Left ventricle myocardium inferior (tissue), 1 donor: ENCODE measurements at regions not wholly inside any gene's neighbourhood (a gene's known extent, or its start where the extent isn't known, plus 50 kb on each side); places are given as distances from the start of the nearest gene placed in this dataset.

Source experiments
- DNase-seq: peaks from one replicate; pipeline ENCODE4 v3.0.0-alpha.2; 2020
- H3K27ac ChIP-seq: fragments of 200-600 bp; replicated peaks from 2 replicates; pipeline ENCODE4 v1.8.0; 2021
- H3K27me3 ChIP-seq: fragments of 200-600 bp; 2 replicates; pipeline ENCODE4 v1.8.0; 2021; ENCODE audit warnings: low read depth
- H3K36me3 ChIP-seq: fragments of 200-600 bp; 2 replicates; pipeline ENCODE4 v1.8.0; 2021
- H3K4me1 ChIP-seq: fragments of 200-600 bp; 2 replicates; pipeline ENCODE4 v1.8.0; 2021
- H3K4me3 ChIP-seq: fragments of 200-600 bp; 2 replicates; pipeline ENCODE4 v1.8.0; 2021; ENCODE audit warnings: mild to moderate bottlenecking, moderate library complexity
- H3K9me3 ChIP-seq: fragments of 200-600 bp; replicated peaks from 2 replicates; pipeline ENCODE4 v1.8.0; 2021
- CTCF ChIP-seq: fragments of 200-600 bp; IDR thresholded peaks from 2 replicates; pipeline ENCODE4 v1.8.0; 2021; ENCODE audit warnings: antibody characterized with exemption, mild to moderate bottlenecking, borderline replicate concordance
- intact Hi-C: fragments of 100-400 bp; cut with micrococcal nuclease; formaldehyde crosslinking; loops from one replicate; pipeline ENCODE4 v1.11.0; 2022
- donor health status: DM: no; HTN: yes; CAD: no; lungs with severe emphysema.

GRCh38 chr16:65933703-65934102, 432.8 kb upstream of the CDH5 start:
- TF ChIP-seq CTCF, result no peak
- Histone ChIP-seq H3K36me3 (no peaks in the 10 kb centered on the region), H3K9me3 (peaks cover 7% of the 10 kb centered on the region), H3K27me3 (no peaks in the 10 kb centered on the region), H3K27ac (no peak overlapping the region), H3K4me1 (no peaks in the 10 kb centered on the region), H3K4me3 (no peak overlapping the region)
- DNase-seq, result no peak
- intact Hi-C loops, result no loop called here

DNA sequence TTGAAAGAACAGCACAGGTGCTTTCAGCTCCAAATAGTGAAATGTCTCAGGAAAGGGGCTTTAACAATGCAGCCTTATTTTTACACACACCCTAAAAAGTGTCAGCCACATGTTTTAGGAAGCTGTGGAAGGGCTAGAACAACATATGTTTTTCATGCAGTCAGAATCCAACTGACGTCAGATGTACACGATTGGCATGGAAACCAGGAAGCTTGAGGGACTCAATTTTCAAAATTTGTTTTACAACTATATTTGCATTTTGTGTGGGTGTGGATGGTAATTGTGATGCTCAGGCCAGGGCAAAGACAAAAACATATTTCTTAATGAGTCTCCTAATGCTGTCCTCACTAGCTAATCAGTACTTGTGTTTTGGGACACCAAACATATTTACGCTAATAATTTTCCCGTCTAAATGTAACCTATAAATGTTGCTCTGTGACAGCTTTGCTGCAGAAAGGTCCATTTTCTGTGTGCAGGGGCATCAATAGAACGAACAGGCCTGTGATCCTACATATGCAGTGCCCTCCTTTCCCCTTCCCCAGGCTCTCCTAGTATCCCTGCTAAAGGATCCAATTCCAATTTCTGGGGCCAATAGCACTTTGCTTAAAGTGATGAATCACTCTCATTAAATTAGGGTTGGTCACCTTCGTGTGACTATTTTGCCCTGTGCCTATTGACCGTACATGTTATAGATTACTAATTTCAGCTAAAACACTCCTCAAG, 434.0 kb upstream of the CDH5 start:
- Histone ChIP-seq H3K36me3 (no peaks in the 10 kb centered on the region), H3K9me3 (peaks cover 7% of the 10 kb centered on the region), H3K4me3 (no peak overlapping the region), H3K4me1 (no peaks in the 10 kb centered on the region), H3K27ac (no peak overlapping the region), H3K27me3 (no peaks in the 10 kb centered on the region)
- DNase-seq, result no peak
- no peak for TF ChIP-seq CTCF
- intact Hi-C loops, result no loop called here

- H3K4me3 ChIP-seq, result no peak overlapping the region
- peaks cover 68% of the 10 kb centered on the region for H3K27me3 ChIP-seq
- no peak for TF ChIP-seq CTCF
- no peaks in the 10 kb centered on the region for H3K36me3 ChIP-seq
- DNase-seq, result no peak
- H3K27ac ChIP-seq, result no peak overlapping the region
- intact Hi-C loops, result no loop called here
- H3K4me1 ChIP-seq, result no peaks in the 10 kb centered on the region
- H3K9me3 ChIP-seq, result no peaks in the 10 kb centered on the region
These were observed 443.6 kb upstream of the CDH5 start for GRCh38 chr16:65922923-65923322.

DNA sequence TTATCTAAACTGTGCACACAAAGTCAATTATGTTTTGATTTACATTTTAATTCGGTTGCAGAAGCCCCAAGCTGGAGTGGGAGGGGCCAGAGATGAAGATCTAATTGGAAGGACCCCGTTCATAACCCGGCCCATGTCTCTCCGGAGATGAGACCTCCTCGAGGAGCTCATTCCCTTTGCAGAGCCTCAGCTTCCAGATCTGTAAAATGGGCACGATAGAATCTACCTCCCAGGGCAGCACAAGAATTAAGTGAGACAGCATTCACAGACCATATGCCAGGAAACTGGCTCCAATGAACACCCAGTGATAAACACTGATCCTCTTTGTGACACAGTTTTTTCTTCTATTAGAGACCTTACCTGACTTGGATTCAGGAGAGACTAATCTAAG, 446.5 kb upstream of the CDH5 start:
- H3K9me3 ChIP-seq, result no peaks in the 10 kb centered on the region
- no peak for TF ChIP-seq CTCF
- H3K4me3 ChIP-seq, result no peak overlapping the region
- peaks cover 75% of the 10 kb centered on the region for H3K27me3 ChIP-seq
- H3K36me3 ChIP-seq, result no peaks in the 10 kb centered on the region
- no peak for DNase-seq
- intact Hi-C loops, result no loop called here
- no peak overlapping the region for H3K27ac ChIP-seq
- H3K4me1 ChIP-seq, result no peaks in the 10 kb centered on the region

- Histone ChIP-seq H3K27me3 (peaks cover 74% of the 10 kb centered on the region), H3K9me3 (no peaks in the 10 kb centered on the region), H3K4me3 (no peak overlapping the region), H3K27ac (no peak overlapping the region), H3K4me1 (no peaks in the 10 kb centered on the region), H3K36me3 (no peaks in the 10 kb centered on the region)
- DNase-seq, result no peak
- TF ChIP-seq CTCF, result no peak
- intact Hi-C loops, result no loop called here
These were observed 447.1 kb upstream of the CDH5 start for GRCh38 chr16:65919145-65919985.
